Stomach (tissue), 8 donors: ENCODE measurements at regions not wholly inside any gene's neighbourhood (a gene's known extent, or its start where the extent isn't known, plus 50 kb on each side); places are given as distances from the start of the nearest gene placed in this dataset.

Experiments
- DNase-seq, 2 donors: peaks; one replicate each; pipeline versions ENCODE4 v3.0.0 to v3.0.0-alpha.2; 2013 to 2019
- H3K27ac ChIP-seq, 5 donors: fragments of 200-600 bp in 4 of 5; sonication (generic) in 4 of 5; one replicate each; pipeline ENCODE4 v1.5.1; 2013 to 2019; ENCODE audit warnings: mild to moderate bottlenecking in 1 of 5, moderate library complexity in 1 of 5
- H3K27me3 ChIP-seq, 3 donors: fragments of 200-600 bp; sonication (generic); one replicate each; pipeline ENCODE4 v1.5.1; 2017 to 2019; ENCODE audit warnings: mixed run types in 1 of 3
- H3K36me3 ChIP-seq, 4 donors: fragments of 200-600 bp; sonication (generic); 1 replicate in 3 of 4; 2 replicates in 1 of 4; pipeline ENCODE4 v1.5.1; 2016 to 2019
- H3K4me1 ChIP-seq, 4 donors: fragments of 200-600 bp; sonication (generic); one replicate each; pipeline ENCODE4 v1.5.1; 2016 to 2019
- H3K4me3 ChIP-seq, 4 donors: fragments of 200-600 bp; sonication (generic) in 3 of 4; one replicate each; pipeline ENCODE4 v1.5.1; 2016 to 2019; ENCODE audit warnings: mild to moderate bottlenecking in 1 of 4
- H3K9me3 ChIP-seq, 4 donors: fragments of 200-600 bp; sonication (generic); one replicate each; pipeline ENCODE4 v1.5.1; 2016 to 2019
- CTCF ChIP-seq, 7 experiments: fragments of 450-650 bp in 4 of 7; fragments of 200-600 bp in 3 of 7; sonication (generic) in 3 of 7; IDR thresholded peaks; one replicate each; pipeline ENCODE4 v1.5.1; 2016 to 2019; ENCODE audit warnings: antibody characterized with exemption in 7 of 7, control low read depth in 2 of 7, mild to moderate bottlenecking in 1 of 7
- EP300 ChIP-seq: sonication (generic); formaldehyde crosslinking; IDR thresholded peaks from one replicate; pipeline ENCODE4 v1.6.1; 2017; ENCODE audit warnings: antibody characterized with exemption
- POLR2A ChIP-seq, 4 donors: fragments of 450-650 bp; IDR thresholded peaks; one replicate each; pipeline ENCODE4 v1.6.1; 2016; ENCODE audit warnings: antibody characterized with exemption in 4 of 4, control low read depth in 2 of 4, mild to moderate bottlenecking in 1 of 4, moderate library complexity in 1 of 4
- POLR2AphosphoS5 ChIP-seq, 3 donors: sonication (generic); formaldehyde crosslinking; IDR thresholded peaks; one replicate each; pipeline ENCODE4 v1.6.1; 2016; ENCODE audit warnings: antibody characterized with exemption in 3 of 3
- WGBS, 5 donors: extraction: QIAGEN DNeasy Blood & Tissue Kit in 3 of 5; methylation state at CpG; one replicate each; pipeline versions ENCODE4 v1.1.5 to v1.1.7; 2013 to 2018; 5-methylcytosine and 5-hydroxymethylcytosine counted together
- intact Hi-C: fragments of 100-400 bp; cut with DNase I; formaldehyde crosslinking; loops from one replicate; pipeline ENCODE4 v1.15.1; 2023; ENCODE audit warnings: low total_unique reads
- donor health status: healthy with polysubstance abuse.
- donor health status: Bipolar disorder and iron deficiency.
- donor health status: healthy.

- whole genome bisulfite sequencing, 5 donors, result 74 to 79% (median 78%) methylated on average over 1 of the region's 1 CpG
- no peak for TF ChIP-seq POLR2AphosphoS5 (IDR thresholded peaks at IDR 0.05)
- no peak for TF ChIP-seq CTCF (IDR thresholded peaks at IDR 0.05)
- TF ChIP-seq EP300, result no peak
- no peak for TF ChIP-seq POLR2A (IDR thresholded peaks at IDR 0.05)
- no peaks in the 10 kb centered on the region for H3K36me3 ChIP-seq
- DNase-seq, result peak in 1 of 2 donors; percentile 11
- H3K27me3 ChIP-seq, result no peaks in the 10 kb centered on the region
- intact Hi-C loops, result no loop called here
- no peak overlapping the region for H3K27ac ChIP-seq
- H3K4me1 ChIP-seq, result peaks cover 0 to 7% (median 5%) of the 10 kb centered on the region in 4 donors
- H3K9me3 ChIP-seq, result no peaks in the 10 kb centered on the region
- H3K4me3 ChIP-seq, result no peak overlapping the region
Measured at GRCh38 chr5:98581112-98581997, 192.1 kb upstream of the RGMB start.

- 63 to 74% (median 70%) methylated on average over 2 of the region's 2 CpGs for WGBS, 5 donors
Measured at GRCh38 chr5:98583586-98583985, 189.9 kb upstream of the RGMB start.

GRCh38 chr5:98585661-98586310 is 187.7 kb upstream of the RGMB start:
- Histone ChIP-seq H3K27me3 (no peaks in the 10 kb centered on the region), H3K36me3 (no peaks in the 10 kb centered on the region), H3K9me3 (no peaks in the 10 kb centered on the region), H3K4me1 (peaks cover 0 to 12% (median 8%) of the 10 kb centered on the region in 4 donors), H3K27ac (no peak overlapping the region), H3K4me3 (no peak overlapping the region)
- WGBS, 5 donors, result 67 to 76% (median 71%) methylated on average over 3 of the region's 3 CpGs
- DNase-seq, result no peak
- intact Hi-C loops, result no loop called here
- no peak for TF ChIP-seq POLR2A (IDR thresholded peaks at IDR 0.05)
- no peak for TF ChIP-seq CTCF (IDR thresholded peaks at IDR 0.05)
- no peak for TF ChIP-seq EP300
- no peak for TF ChIP-seq POLR2AphosphoS5 (IDR thresholded peaks at IDR 0.05)

More at GRCh38 chr5:98583586-98583985, 189.9 kb upstream of the RGMB start:
- intact Hi-C loops, result no loop called here
- Histone ChIP-seq H3K36me3 (no peaks in the 10 kb centered on the region), H3K27me3 (no peaks in the 10 kb centered on the region), H3K4me1 (peaks cover 0 to 12% (median 8%) of the 10 kb centered on the region in 4 donors), H3K4me3 (no peak overlapping the region), H3K9me3 (no peaks in the 10 kb centered on the region), H3K27ac (no peak overlapping the region)
- DNase-seq, result no peak
- TF ChIP-seq POLR2AphosphoS5 (IDR thresholded peaks at IDR 0.05) (no peak), EP300 (no peak), POLR2A (IDR thresholded peaks at IDR 0.05) (no peak), CTCF (IDR thresholded peaks at IDR 0.05) (no peak)

GRCh38 chr5:98586581-98586980 is 186.9 kb upstream of the RGMB start:
- 80 to 89% (median 82%) methylated on average over 4 of the region's 4 CpGs for WGBS, 5 donors
- TF ChIP-seq POLR2A (IDR thresholded peaks at IDR 0.05) (no peak), EP300 (no peak), CTCF (IDR thresholded peaks at IDR 0.05) (no peak), POLR2AphosphoS5 (IDR thresholded peaks at IDR 0.05) (no peak)

More at GRCh38 chr5:98586581-98586980, 186.9 kb upstream of the RGMB start:
- no peaks in the 10 kb centered on the region for H3K36me3 ChIP-seq
- DNase-seq, result no peak
- H3K4me3 ChIP-seq, result no peak overlapping the region
- no peaks in the 10 kb centered on the region for H3K9me3 ChIP-seq
- no peaks in the 10 kb centered on the region for H3K27me3 ChIP-seq
- no peak overlapping the region for H3K27ac ChIP-seq
- H3K4me1 ChIP-seq, result peaks cover 0 to 9% (median 2%) of the 10 kb centered on the region in 4 donors
- intact Hi-C loops, result no loop called here
